Lower leg skin (tissue), 3 donors: ENCODE measurements at regions not wholly inside any gene's neighbourhood (a gene's known extent, or its start where the extent isn't known, plus 50 kb on each side); places are given as distances from the start of the nearest gene placed in this dataset.

Experiments
- POLR2A ChIP-seq, 2 donors: fragments of 450-650 bp; IDR thresholded peaks; one replicate each; pipeline ENCODE4 v1.6.1; 2016 to 2017; ENCODE audit warnings: antibody characterized with exemption in 2 of 2, mild to moderate bottlenecking in 1 of 2, moderate library complexity in 1 of 2
- TF ChIP-seq, protein P1 (sequence below), 3 donors: fragments of 450-650 bp; IDR thresholded peaks; one replicate each; pipeline ENCODE4 v1.5.1; 2016; ENCODE audit warnings: antibody characterized with exemption in 3 of 3, mild to moderate bottlenecking in 3 of 3, moderate library complexity in 2 of 3

DNA sequence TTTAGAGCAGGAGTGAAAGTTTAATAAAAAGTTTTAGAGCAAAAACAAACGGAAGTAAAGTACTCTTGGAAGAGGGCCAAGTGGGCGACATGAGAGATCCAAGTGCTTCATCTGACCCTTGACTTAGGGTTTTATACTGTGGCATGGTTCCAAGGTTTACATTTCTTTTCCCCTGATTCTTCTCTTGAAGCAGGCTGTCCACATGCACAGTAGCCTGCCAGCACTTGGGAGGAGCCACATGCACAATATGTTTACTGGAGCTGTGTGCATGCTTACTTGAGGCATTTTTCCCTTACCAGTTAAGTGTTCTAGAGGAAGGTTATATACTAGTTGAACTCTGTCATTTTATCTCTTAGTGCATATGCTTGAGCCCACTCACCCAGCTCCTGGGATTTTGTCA lies 295.6 kb downstream of the TBC1D4 start:
- no peak for TF ChIP-seq POLR2A (IDR thresholded peaks at IDR 0.05)
- TF ChIP-seq, protein P1, sequence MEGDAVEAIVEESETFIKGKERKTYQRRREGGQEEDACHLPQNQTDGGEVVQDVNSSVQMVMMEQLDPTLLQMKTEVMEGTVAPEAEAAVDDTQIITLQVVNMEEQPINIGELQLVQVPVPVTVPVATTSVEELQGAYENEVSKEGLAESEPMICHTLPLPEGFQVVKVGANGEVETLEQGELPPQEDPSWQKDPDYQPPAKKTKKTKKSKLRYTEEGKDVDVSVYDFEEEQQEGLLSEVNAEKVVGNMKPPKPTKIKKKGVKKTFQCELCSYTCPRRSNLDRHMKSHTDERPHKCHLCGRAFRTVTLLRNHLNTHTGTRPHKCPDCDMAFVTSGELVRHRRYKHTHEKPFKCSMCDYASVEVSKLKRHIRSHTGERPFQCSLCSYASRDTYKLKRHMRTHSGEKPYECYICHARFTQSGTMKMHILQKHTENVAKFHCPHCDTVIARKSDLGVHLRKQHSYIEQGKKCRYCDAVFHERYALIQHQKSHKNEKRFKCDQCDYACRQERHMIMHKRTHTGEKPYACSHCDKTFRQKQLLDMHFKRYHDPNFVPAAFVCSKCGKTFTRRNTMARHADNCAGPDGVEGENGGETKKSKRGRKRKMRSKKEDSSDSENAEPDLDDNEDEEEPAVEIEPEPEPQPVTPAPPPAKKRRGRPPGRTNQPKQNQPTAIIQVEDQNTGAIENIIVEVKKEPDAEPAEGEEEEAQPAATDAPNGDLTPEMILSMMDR (IDR thresholded peaks at IDR 0.05), result no peak
